Astrocyte (in vitro differentiated cells and primary cell): ENCODE measurements at regions not wholly inside any gene's neighbourhood (a gene's known extent, or its start where the extent isn't known, plus 50 kb on each side); places are given as distances from the start of the nearest gene placed in this dataset.

Experiments used
- DNase-seq: peaks from one replicate; pipeline ENCODE4 v3.0.0-alpha.2; 2010; ENCODE audit warnings: low read depth
- FAIRE-seq: peaks from 2 replicates; lab custom pipeline; 2011; peaks lifted over from hg19 to GRCh38; lab: Jason Lieb, UNC
- H2AFZ ChIP-seq: 2 replicates; pipeline ENCODE4 v1.6.0; 2012; ENCODE audit warnings: low read depth, low read length, inconsistent platforms
- H3K27ac ChIP-seq: 2 replicates; pipeline ENCODE4 v1.5.1; 2011; ENCODE audit warnings: low read depth, low read length, inconsistent platforms
- H3K27me3 ChIP-seq: 2 replicates; pipeline ENCODE4 v1.6.0; 2011; ENCODE audit warnings: low read length, inconsistent platforms; ENCODE audit not compliant: insufficient read depth
- H3K36me3 ChIP-seq: 2 replicates; pipeline ENCODE4 v1.5.1; 2011; ENCODE audit warnings: low read length, inconsistent platforms; ENCODE audit not compliant: insufficient read depth
- H3K4me1 ChIP-seq: 2 replicates; pipeline ENCODE4 v1.5.1; 2011; ENCODE audit warnings: low read length, inconsistent platforms; ENCODE audit not compliant: insufficient read depth
- H3K4me2 ChIP-seq: 2 replicates; pipeline ENCODE4 v1.6.0; 2012; ENCODE audit warnings: low read length, inconsistent platforms
- H3K4me3 ChIP-seq: 2 replicates; pipeline ENCODE4 v1.5.1; 2011; ENCODE audit warnings: low read depth, mild to moderate bottlenecking, low read length, inconsistent platforms; ENCODE audit not compliant: insufficient read depth
- H3K79me2 ChIP-seq: 2 replicates; pipeline ENCODE4 v1.6.0; 2012; ENCODE audit warnings: mild to moderate bottlenecking, low read length, inconsistent platforms; ENCODE audit not compliant: insufficient read depth
- H3K9ac ChIP-seq: 2 replicates; pipeline ENCODE4 v1.6.0; 2012; ENCODE audit warnings: mild to moderate bottlenecking, low read length, inconsistent platforms
- H3K9me3 ChIP-seq: 2 replicates; pipeline ENCODE4 v1.5.1; 2012; ENCODE audit warnings: low read depth, mild to moderate bottlenecking, low read length, inconsistent platforms; ENCODE audit not compliant: insufficient read depth
- H4K20me1 ChIP-seq: 2 replicates; pipeline ENCODE4 v1.6.0; 2012; ENCODE audit warnings: low read length, inconsistent platforms; ENCODE audit not compliant: insufficient read depth
- H3K27ac Mint-ChIP-seq: one replicate; pipeline ENCODE4 v1.8.0; 2021; ENCODE audit warnings: mild to moderate bottlenecking, mixed read lengths; ENCODE audit not compliant: unreplicated experiment
- H3K27me3 Mint-ChIP-seq: one replicate; pipeline ENCODE4 v1.8.0; 2021; ENCODE audit warnings: low read depth, mixed read lengths; ENCODE audit not compliant: unreplicated experiment
- H3K36me3 Mint-ChIP-seq: one replicate; pipeline ENCODE4 v1.8.0; 2021; ENCODE audit warnings: low read depth, mixed read lengths; ENCODE audit not compliant: unreplicated experiment
- H3K4me1 Mint-ChIP-seq: one replicate; pipeline ENCODE4 v1.8.0; 2021; ENCODE audit warnings: low read depth, mixed read lengths; ENCODE audit not compliant: unreplicated experiment
- H3K4me3 Mint-ChIP-seq: one replicate; pipeline ENCODE4 v1.8.0; 2021; ENCODE audit warnings: mild to moderate bottlenecking, moderate library complexity, mixed read lengths; ENCODE audit not compliant: unreplicated experiment
- H3K9me3 Mint-ChIP-seq: one replicate; pipeline ENCODE4 v1.8.0; 2021; ENCODE audit warnings: mild to moderate bottlenecking, mixed read lengths; ENCODE audit not compliant: unreplicated experiment
- EZH2 ChIP-seq: IDR thresholded peaks from 2 replicates; pipeline ENCODE4 v1.6.1; 2012; ENCODE audit warnings: mild to moderate bottlenecking, low read length, inconsistent platforms; ENCODE audit not compliant: insufficient read depth
- TF ChIP-seq, protein P1 (sequence below): IDR thresholded peaks from 2 replicates; pipeline ENCODE4 v1.5.1; 2011; ENCODE audit warnings: low read depth, mild to moderate bottlenecking, inconsistent platforms, low read length, moderate library complexity; ENCODE audit not compliant: insufficient read depth

DNA sequence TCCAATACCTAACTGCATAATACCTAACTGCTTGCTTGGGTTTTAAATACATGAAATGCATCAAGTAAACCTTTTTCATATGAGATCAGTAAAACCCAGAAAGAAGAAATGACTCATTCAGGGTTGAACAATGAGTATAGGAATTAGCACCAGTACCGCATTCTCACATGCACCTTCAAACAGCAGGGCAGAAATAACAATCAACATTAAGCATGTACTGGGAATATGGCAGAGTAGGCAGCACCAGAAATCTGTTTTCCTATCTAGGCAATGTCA is 850.3 kb upstream of the SORCS1 start:
- no peak overlapping the region for H3K9ac ChIP-seq
- DNase-seq (no peak), FAIRE-seq (no peak)
- H3K9me3 ChIP-seq: peaks cover 3% of the 10 kb centered on the region
- no peak overlapping the region for H3K27ac Mint-ChIP-seq
- H3K4me1 Mint-ChIP-seq: peaks cover 1% of the 10 kb centered on the region
- H3K27me3 Mint-ChIP-seq: no peaks in the 10 kb centered on the region
- H3K4me2 ChIP-seq: no peak overlapping the region
- H3K4me3 Mint-ChIP-seq: no peak overlapping the region
- no peaks in the 10 kb centered on the region for H3K27me3 ChIP-seq
- no peaks in the 10 kb centered on the region for H3K4me1 ChIP-seq
- TF ChIP-seq, protein P1, sequence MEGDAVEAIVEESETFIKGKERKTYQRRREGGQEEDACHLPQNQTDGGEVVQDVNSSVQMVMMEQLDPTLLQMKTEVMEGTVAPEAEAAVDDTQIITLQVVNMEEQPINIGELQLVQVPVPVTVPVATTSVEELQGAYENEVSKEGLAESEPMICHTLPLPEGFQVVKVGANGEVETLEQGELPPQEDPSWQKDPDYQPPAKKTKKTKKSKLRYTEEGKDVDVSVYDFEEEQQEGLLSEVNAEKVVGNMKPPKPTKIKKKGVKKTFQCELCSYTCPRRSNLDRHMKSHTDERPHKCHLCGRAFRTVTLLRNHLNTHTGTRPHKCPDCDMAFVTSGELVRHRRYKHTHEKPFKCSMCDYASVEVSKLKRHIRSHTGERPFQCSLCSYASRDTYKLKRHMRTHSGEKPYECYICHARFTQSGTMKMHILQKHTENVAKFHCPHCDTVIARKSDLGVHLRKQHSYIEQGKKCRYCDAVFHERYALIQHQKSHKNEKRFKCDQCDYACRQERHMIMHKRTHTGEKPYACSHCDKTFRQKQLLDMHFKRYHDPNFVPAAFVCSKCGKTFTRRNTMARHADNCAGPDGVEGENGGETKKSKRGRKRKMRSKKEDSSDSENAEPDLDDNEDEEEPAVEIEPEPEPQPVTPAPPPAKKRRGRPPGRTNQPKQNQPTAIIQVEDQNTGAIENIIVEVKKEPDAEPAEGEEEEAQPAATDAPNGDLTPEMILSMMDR: no peak
- TF ChIP-seq EZH2: no peak
- H3K27ac ChIP-seq: no peak overlapping the region
- no peaks in the 10 kb centered on the region for H3K36me3 ChIP-seq
- H2AFZ ChIP-seq: no peak overlapping the region
- no peaks in the 10 kb centered on the region for H3K79me2 ChIP-seq
- no peaks in the 10 kb centered on the region for H4K20me1 ChIP-seq
- no peaks in the 10 kb centered on the region for H3K9me3 Mint-ChIP-seq
- H3K4me3 ChIP-seq: no peak overlapping the region
- no peaks in the 10 kb centered on the region for H3K36me3 Mint-ChIP-seq

DNA sequence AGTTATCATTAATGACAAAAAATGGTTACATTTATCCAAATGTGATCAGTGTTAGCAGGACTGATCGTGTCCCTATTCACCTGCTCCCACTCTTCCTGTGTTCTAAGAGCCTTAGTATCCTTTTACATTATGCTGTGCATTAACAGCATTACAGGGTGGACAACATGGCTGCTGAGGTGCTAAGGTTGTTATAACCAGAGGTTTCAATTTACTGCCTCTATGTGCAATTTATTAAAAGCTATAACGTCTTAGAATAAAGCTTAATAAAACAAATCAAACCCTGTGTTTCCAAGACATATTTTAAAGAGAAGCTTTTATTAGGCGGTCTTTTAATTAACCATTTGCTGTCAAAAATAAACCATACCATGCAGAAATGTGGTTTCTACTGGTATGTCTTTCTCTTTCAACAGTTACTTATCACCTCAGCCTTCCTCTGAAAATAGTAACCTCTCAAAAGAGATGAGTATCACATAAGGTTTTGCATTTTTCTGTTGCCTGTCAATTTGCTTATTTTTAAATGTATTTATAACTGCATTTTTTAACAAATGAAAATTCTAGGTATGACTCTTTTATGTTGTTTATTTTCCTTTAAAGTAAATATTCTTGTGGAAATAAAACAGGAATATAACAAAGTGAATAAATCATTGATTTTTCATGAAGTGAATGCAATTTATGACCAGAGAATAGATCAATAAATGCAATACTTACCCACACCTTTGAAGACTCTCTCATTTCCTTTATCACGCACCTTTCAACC is 849.8 kb upstream of the SORCS1 start:
- H3K9me3 Mint-ChIP-seq: no peaks in the 10 kb centered on the region
- H3K27ac ChIP-seq: no peak overlapping the region
- H3K79me2 ChIP-seq: no peaks in the 10 kb centered on the region
- no peak overlapping the region for H3K9ac ChIP-seq
- FAIRE-seq (no peak), DNase-seq (no peak)
- H3K4me1 ChIP-seq: no peaks in the 10 kb centered on the region
- H3K27me3 Mint-ChIP-seq: no peaks in the 10 kb centered on the region
- no peaks in the 10 kb centered on the region for H3K36me3 Mint-ChIP-seq
- H2AFZ ChIP-seq: no peak overlapping the region
- peaks cover 1% of the 10 kb centered on the region for H3K4me1 Mint-ChIP-seq
- no peak overlapping the region for H3K27ac Mint-ChIP-seq
- H3K4me3 ChIP-seq: no peak overlapping the region
- H3K9me3 ChIP-seq: peaks cover 3% of the 10 kb centered on the region
- TF ChIP-seq, protein P1: no peak
- TF ChIP-seq EZH2: no peak
- no peak overlapping the region for H3K4me3 Mint-ChIP-seq
- no peaks in the 10 kb centered on the region for H4K20me1 ChIP-seq
- no peaks in the 10 kb centered on the region for H3K36me3 ChIP-seq
- no peak overlapping the region for H3K4me2 ChIP-seq
- H3K27me3 ChIP-seq: no peaks in the 10 kb centered on the region

DNA sequence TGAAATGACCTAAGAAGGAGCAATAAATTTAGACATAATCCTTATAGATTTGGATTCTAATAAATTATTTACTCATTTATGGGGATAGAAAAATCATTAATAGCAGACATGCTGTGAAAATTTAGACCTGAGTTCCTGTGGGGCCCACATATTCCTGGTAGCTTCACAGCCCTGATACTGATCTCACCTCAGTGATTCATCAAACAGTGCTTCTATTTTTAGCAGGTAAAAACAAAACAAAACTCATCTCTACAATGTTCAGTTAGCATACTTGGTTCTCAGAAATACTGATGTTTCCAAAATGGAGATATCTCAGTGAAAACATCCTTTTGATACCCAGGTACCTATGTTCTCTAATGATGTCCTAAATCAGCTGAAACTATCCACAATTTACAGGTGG is 841.1 kb upstream of the SORCS1 start:
- Mint-ChIP-seq H3K4me1 (no peaks in the 10 kb centered on the region), H3K27me3 (no peaks in the 10 kb centered on the region), H3K36me3 (no peaks in the 10 kb centered on the region), H3K9me3 (peaks cover 20% of the 10 kb centered on the region), H3K4me3 (no peak overlapping the region), H3K27ac (no peak overlapping the region)
- FAIRE-seq: no peak
- Histone ChIP-seq H4K20me1 (no peaks in the 10 kb centered on the region), H3K79me2 (no peaks in the 10 kb centered on the region), H2AFZ (no peak overlapping the region), H3K4me1 (no peaks in the 10 kb centered on the region), H3K9ac (no peak overlapping the region), H3K27ac (no peak overlapping the region), H3K9me3 (peaks cover 6% of the 10 kb centered on the region), H3K4me3 (no peak overlapping the region), H3K27me3 (no peaks in the 10 kb centered on the region), H3K36me3 (no peaks in the 10 kb centered on the region), H3K4me2 (no peak overlapping the region)
- TF ChIP-seq, protein P1: no peak
- TF ChIP-seq EZH2: no peak
- no peak for DNase-seq
